ENCODE measurements at regions not wholly inside any gene's neighbourhood (a gene's known extent, or its start where the extent isn't known, plus 50 kb on each side); places are given as distances from the start of the nearest gene placed in this dataset.

GRCh38 chr20:6686171-6686570 lies 81.3 kb upstream of the BMP2 start:
- Histone ChIP-seq H3K27me3 (ENCODE audit: low read depth, low read length) (no peaks in the 10 kb centered on the region), H3K4me1 (ENCODE audit: low read length) (no peaks in the 10 kb centered on the region), H3K4me3 (ENCODE audit: low read length) (no peak overlapping the region), H3K79me2 (ENCODE audit: low read length) (no peaks in the 10 kb centered on the region), H3K27ac (ENCODE audit: low read length) (no peak overlapping the region), H2AFZ (ENCODE audit: low read depth, low read length) (no peak overlapping the region), H3K9me3 (ENCODE audit: insufficient read depth, low read length) (no peaks in the 10 kb centered on the region), H4K20me1 (ENCODE audit: insufficient read depth, low read length) (no peaks in the 10 kb centered on the region), H3K9ac (ENCODE audit: low read length) (no peak overlapping the region), H3K4me2 (ENCODE audit: low read length) (no peak overlapping the region), H3K36me3 (replicated peaks; ENCODE audit: low read depth, low read length) (no peaks in the 10 kb centered on the region)
- no peak for TF ChIP-seq EZH2phosphoT487 (IDR thresholded peaks at IDR 0.05; ENCODE audit: low read depth)

DNA sequence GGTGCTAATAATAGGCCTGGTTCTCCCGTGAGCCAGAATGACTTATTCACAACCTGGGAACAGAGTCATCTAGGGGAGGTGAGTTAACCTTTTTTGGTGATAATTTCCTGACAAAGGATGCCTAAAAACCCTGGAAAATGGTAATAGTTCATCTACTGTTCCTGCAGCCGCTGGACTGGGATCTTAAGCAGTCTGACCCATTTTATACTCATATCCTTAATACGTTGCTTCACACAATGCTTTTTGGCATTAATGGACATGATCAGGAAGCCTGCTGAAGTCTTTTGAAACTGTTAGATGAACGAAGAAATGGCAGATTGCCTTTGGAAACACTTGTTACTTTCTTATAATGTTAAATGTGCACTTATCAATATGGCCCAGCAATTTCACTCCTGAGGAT lies 81.9 kb upstream of the BMP2 start:
- no peaks in the 10 kb centered on the region for H3K36me3 ChIP-seq (replicated peaks; ENCODE audit: low read depth, low read length)
- H3K4me2 ChIP-seq (ENCODE audit: low read length): no peak overlapping the region
- H3K9ac ChIP-seq (ENCODE audit: low read length): no peak overlapping the region
- TF ChIP-seq EZH2phosphoT487 (IDR thresholded peaks at IDR 0.05; ENCODE audit: low read depth): no peak
- no peak for TF ChIP-seq CTCF (IDR thresholded peaks at IDR 0.05; ENCODE audit: low read depth, low read length)
- H3K27me3 ChIP-seq (ENCODE audit: low read depth, low read length): no peaks in the 10 kb centered on the region
- H3K9me3 ChIP-seq (ENCODE audit: insufficient read depth, low read length): no peaks in the 10 kb centered on the region
- H4K20me1 ChIP-seq (ENCODE audit: insufficient read depth, low read length): no peaks in the 10 kb centered on the region
- H2AFZ ChIP-seq (ENCODE audit: low read depth, low read length): no peak overlapping the region
- no peak overlapping the region for H3K4me3 ChIP-seq (ENCODE audit: low read length)
- no peak overlapping the region for H3K27ac ChIP-seq (ENCODE audit: low read length)
- no peaks in the 10 kb centered on the region for H3K79me2 ChIP-seq (ENCODE audit: low read length)
- no peaks in the 10 kb centered on the region for H3K4me1 ChIP-seq (ENCODE audit: low read length)

DNA sequence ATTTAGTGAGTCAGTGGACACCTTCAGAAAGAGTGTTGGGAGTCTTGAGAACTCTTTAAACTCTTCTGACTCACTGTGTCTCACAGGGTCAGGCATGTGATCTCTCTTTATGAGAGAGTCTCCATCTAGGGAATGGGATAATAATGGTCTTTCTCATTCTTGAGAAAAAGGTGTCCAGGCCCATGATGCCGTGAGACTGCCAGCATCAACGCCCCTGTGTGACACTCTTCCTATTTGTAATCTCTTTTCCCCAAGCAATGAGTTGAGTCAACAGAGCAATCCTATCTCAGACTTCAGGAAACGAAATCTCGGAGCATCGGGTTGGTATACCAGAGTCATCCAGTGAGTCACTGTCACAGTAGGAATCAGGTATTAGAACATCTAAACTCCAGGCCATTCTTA lies 82.3 kb upstream of the BMP2 start:
- no peaks in the 10 kb centered on the region for H3K79me2 ChIP-seq (ENCODE audit: low read length)
- no peak overlapping the region for H2AFZ ChIP-seq (ENCODE audit: low read depth, low read length)

GRCh38 chr20:6683021-6683977 lies 84.2 kb upstream of the BMP2 start:
- Histone ChIP-seq H3K36me3 (replicated peaks; ENCODE audit: low read depth, low read length) (no peaks in the 10 kb centered on the region), H3K4me3 (ENCODE audit: low read length) (no peak overlapping the region), H2AFZ (ENCODE audit: low read depth, low read length) (no peak overlapping the region), H3K4me2 (ENCODE audit: low read length) (no peak overlapping the region), H4K20me1 (ENCODE audit: insufficient read depth, low read length) (no peaks in the 10 kb centered on the region), H3K4me1 (ENCODE audit: low read length) (no peaks in the 10 kb centered on the region), H3K9me3 (ENCODE audit: insufficient read depth, low read length) (no peaks in the 10 kb centered on the region), H3K79me2 (ENCODE audit: low read length) (no peaks in the 10 kb centered on the region), H3K9ac (ENCODE audit: low read length) (no peak overlapping the region), H3K27ac (ENCODE audit: low read length) (no peak overlapping the region), H3K27me3 (ENCODE audit: low read depth, low read length) (no peaks in the 10 kb centered on the region)
- no peak for TF ChIP-seq CTCF (IDR thresholded peaks at IDR 0.05; ENCODE audit: low read depth, low read length)
- no peak for TF ChIP-seq EZH2phosphoT487 (IDR thresholded peaks at IDR 0.05; ENCODE audit: low read depth)

More for the DNA sequence above, 82.3 kb upstream of the BMP2 start:
- Histone ChIP-seq H3K4me1 (ENCODE audit: low read length) (no peaks in the 10 kb centered on the region), H3K27me3 (ENCODE audit: low read depth, low read length) (no peaks in the 10 kb centered on the region), H3K9me3 (ENCODE audit: insufficient read depth, low read length) (no peaks in the 10 kb centered on the region), H3K27ac (ENCODE audit: low read length) (no peak overlapping the region), H3K4me2 (ENCODE audit: low read length) (no peak overlapping the region), H3K9ac (ENCODE audit: low read length) (no peak overlapping the region), H3K36me3 (replicated peaks; ENCODE audit: low read depth, low read length) (no peaks in the 10 kb centered on the region), H3K4me3 (ENCODE audit: low read length) (no peak overlapping the region), H4K20me1 (ENCODE audit: insufficient read depth, low read length) (no peaks in the 10 kb centered on the region)
- TF ChIP-seq EZH2phosphoT487 (IDR thresholded peaks at IDR 0.05; ENCODE audit: low read depth) (no peak), CTCF (IDR thresholded peaks at IDR 0.05; ENCODE audit: low read depth, low read length) (no peak)
